ENCODE measurements at regions not wholly inside any gene's neighbourhood (a gene's known extent, or its start where the extent isn't known, plus 50 kb on each side); places are given as distances from the start of the nearest gene placed in this dataset.

GRCh38 chr11:104668797-104669463 is 229.3 kb downstream of the CASP12 start:
- TF ChIP-seq, protein P1, sequence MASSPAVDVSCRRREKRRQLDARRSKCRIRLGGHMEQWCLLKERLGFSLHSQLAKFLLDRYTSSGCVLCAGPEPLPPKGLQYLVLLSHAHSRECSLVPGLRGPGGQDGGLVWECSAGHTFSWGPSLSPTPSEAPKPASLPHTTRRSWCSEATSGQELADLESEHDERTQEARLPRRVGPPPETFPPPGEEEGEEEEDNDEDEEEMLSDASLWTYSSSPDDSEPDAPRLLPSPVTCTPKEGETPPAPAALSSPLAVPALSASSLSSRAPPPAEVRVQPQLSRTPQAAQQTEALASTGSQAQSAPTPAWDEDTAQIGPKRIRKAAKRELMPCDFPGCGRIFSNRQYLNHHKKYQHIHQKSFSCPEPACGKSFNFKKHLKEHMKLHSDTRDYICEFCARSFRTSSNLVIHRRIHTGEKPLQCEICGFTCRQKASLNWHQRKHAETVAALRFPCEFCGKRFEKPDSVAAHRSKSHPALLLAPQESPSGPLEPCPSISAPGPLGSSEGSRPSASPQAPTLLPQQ (tag by site-specific recombination; IDR thresholded peaks at IDR 0.05), result no peak
- TF ChIP-seq CTCF (tag by site-specific recombination; IDR thresholded peaks at IDR 0.05) (no peak), KLF16 (tag by site-specific recombination; IDR thresholded peaks at IDR 0.05) (no peak), ZBTB7A (tag by site-specific recombination; IDR thresholded peaks at IDR 0.05; ENCODE audit: low read depth) (no peak), ZNF660 (tag by site-specific recombination; IDR thresholded peaks at IDR 0.05) (no peak), ZBTB49 (tag by site-specific recombination; IDR thresholded peaks at IDR 0.05; ENCODE audit: low read depth) (no peak), ZNF140 (tag by site-specific recombination; IDR thresholded peaks at IDR 0.05) (no peak)

All from HEK293 (cell line).